ENCODE measurements at regions not wholly inside any gene's neighbourhood (a gene's known extent, or its start where the extent isn't known, plus 50 kb on each side); places are given as distances from the start of the nearest gene placed in this dataset.

GRCh38 chr12:16972923-16973770 is 367.2 kb upstream of the LMO3 start:
- Histone ChIP-seq H3K4me3 (no peak overlapping the region), H3K27ac (ENCODE audit: extremely low read depth, low read depth, low read length) (no peak overlapping the region), H3K4me2 (ENCODE audit: insufficient read depth, low read length) (no peak overlapping the region), H2AFZ (ENCODE audit: low read depth, low read length) (no peak overlapping the region), H3K27me3 (ENCODE audit: control insufficient read depth in 2 of 2, insufficient read depth in 2 of 2, low read length in 2 of 2) (no peaks in the 10 kb centered on the region), H3K9ac (ENCODE audit: insufficient read depth in 1 of 2, low read depth in 2 of 2, low read length in 2 of 2) (no peak overlapping the region), H3K4me1 (replicated peaks in 1 of 2; ENCODE audit: control insufficient read depth in 2 of 2, insufficient read depth in 2 of 2, low read length in 2 of 2) (no peaks in the 10 kb centered on the region), H3K79me2 (ENCODE audit: control insufficient read depth, insufficient read depth, low read length) (no peaks in the 10 kb centered on the region), H4K20me1 (replicated peaks; ENCODE audit: control insufficient read depth, insufficient read depth, low read length) (no peaks in the 10 kb centered on the region), H3K9me1 (ENCODE audit: control insufficient read depth, insufficient read depth, low read length) (no peaks in the 10 kb centered on the region), H3K36me3 (ENCODE audit: control insufficient read depth, insufficient read depth, low read length) (no peaks in the 10 kb centered on the region), H3K9me3 (replicated peaks; ENCODE audit: control insufficient read depth, insufficient read depth, low read depth, low read length) (no peaks in the 10 kb centered on the region; the same call in 1 of the 2 replicates)
- BruUV-seq (replicated peaks): no TSS peak
- 5% methylated on average over 5 of the region's 5 CpGs for WGBS (ENCODE audit: insufficient coverage, low coverage, missing lambda C conversion rate)
- no peak for TF ChIP-seq ZBTB43 (CRISPR knock-in tag; IDR thresholded peaks at IDR 0.05)
- TF ChIP-seq SETDB1 (IDR thresholded peaks at IDR 0.05; ENCODE audit: low read length): no peak
- no peak for TF ChIP-seq TFAP4 (CRISPR knock-in tag; IDR thresholded peaks at IDR 0.05; ENCODE audit: borderline replicate concordance)
- no peak for TF ChIP-seq ZNF583 (CRISPR knock-in tag; IDR thresholded peaks at IDR 0.05)
- TF ChIP-seq, protein P1, sequence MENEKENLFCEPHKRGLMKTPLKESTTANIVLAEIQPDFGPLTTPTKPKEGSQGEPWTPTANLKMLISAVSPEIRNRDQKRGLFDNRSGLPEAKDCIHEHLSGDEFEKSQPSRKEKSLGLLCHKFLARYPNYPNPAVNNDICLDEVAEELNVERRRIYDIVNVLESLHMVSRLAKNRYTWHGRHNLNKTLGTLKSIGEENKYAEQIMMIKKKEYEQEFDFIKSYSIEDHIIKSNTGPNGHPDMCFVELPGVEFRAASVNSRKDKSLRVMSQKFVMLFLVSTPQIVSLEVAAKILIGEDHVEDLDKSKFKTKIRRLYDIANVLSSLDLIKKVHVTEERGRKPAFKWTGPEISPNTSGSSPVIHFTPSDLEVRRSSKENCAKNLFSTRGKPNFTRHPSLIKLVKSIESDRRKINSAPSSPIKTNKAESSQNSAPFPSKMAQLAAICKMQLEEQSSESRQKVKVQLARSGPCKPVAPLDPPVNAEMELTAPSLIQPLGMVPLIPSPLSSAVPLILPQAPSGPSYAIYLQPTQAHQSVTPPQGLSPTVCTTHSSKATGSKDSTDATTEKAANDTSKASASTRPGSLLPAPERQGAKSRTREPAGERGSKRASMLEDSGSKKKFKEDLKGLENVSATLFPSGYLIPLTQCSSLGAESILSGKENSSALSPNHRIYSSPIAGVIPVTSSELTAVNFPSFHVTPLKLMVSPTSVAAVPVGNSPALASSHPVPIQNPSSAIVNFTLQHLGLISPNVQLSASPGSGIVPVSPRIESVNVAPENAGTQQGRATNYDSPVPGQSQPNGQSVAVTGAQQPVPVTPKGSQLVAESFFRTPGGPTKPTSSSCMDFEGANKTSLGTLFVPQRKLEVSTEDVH (IDR thresholded peaks at IDR 0.05; ENCODE audit: low read depth, partially characterized antibody): no peak
- no peak for TF ChIP-seq ZNF143 (CRISPR knock-in tag; IDR thresholded peaks at IDR 0.05)
- TF ChIP-seq ADNP (tag; IDR thresholded peaks at IDR 0.05): no peak
- no peak for TF ChIP-seq EHMT2 (IDR thresholded peaks at IDR 0.05)
- TF ChIP-seq PTTG1 (tag; IDR thresholded peaks at IDR 0.05; ENCODE audit: low read depth): no peak
- intact Hi-C loops (cut with micrococcal nuclease) (no loop called here), in situ Hi-C loops (cut with MboI) (no loop called here)
- FAIRE-seq: no peak
- ATAC-seq: no peak
- POLR2A ChIA-PET: no interaction called here
- DNase-seq (ENCODE audit: extremely low read depth in 1 of 4, low spot score in 3 of 4): no peak
- CTCF ChIA-PET (ENCODE audit: low intra/inter-chr PET ratio): no interaction called here

All from K562 (cell line).